HG03045 (cell line): ENCODE measurements at regions not wholly inside any gene's neighbourhood (a gene's known extent, or its start where the extent isn't known, plus 50 kb on each side); places are given as distances from the start of the nearest gene placed in this dataset.
"Not testable (repeated sequence)": the region's sequence is repeated elsewhere in the genome, so short reads cannot be mapped to it uniquely, and the experiment has no call there.

Experiments
- ATAC-seq: cut with Tn5 transposase; IDR thresholded peaks from one replicate; pipeline ENCODE4 v1.9.1; 2021; ENCODE audit warnings: mild to moderate bottlenecking, moderate library complexity; ENCODE audit not compliant: unreplicated experiment

DNA sequence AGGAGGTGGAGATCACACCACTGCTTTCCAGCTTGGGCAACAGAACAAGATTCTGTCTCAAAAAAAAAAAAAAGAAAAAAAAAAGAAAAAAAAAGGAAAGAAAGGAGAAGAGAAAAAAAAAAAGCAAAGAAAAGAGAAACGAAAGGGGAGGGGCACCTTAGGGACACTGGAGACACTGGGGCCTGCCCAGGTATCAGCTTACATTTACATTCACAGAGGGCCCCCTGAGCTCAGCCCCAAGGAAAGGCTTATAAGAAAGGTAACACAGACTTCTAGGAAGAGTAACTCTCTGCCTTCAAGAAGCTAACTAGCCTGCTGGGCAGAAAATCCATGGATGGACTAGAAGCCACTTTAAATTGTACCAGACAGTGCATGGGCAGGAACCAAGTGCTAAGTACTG, 108.8 kb downstream of the NPY start:
- ATAC-seq, result no peak

DNA sequence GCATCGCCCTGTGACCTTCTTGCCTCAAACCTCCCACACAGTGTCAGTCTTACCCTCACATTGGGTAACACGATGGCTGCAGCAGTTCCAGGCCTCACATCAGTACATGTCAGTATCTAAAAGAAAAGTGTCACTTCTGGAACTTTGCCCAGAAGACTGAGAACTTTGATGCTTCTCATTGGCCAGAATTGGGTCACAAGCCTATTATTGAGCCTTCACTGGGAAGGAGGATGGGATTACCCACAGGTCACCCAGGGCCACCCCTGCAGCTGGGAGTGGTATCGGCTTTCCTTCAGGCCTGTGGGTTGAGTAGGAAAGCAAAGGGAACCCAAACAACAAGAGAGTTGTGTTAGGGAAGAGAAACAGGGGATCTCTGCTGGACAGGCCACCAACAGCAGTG, 111.5 kb downstream of the NPY start:
- ATAC-seq, result no peak

DNA sequence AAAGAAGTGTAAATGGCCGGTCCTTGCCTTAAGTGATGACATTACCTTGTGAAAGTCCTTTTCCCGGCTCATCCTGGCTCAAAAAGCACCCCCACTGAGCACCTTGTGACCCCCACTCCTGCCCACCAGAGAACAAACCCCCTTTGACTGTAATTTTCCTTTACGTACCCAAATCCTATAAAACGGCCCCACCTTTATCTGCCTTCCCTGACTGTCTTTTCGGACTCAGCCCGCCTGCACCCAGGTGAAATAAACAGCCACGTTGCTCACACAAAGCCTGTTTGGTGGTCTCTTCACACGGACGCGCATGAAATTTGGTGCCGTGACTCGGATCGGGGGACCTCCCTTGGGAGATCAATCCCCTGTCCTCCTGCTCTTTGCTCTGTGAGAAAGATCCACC, 112.4 kb downstream of the NPY start:
- not testable (repeated sequence) for ATAC-seq

DNA sequence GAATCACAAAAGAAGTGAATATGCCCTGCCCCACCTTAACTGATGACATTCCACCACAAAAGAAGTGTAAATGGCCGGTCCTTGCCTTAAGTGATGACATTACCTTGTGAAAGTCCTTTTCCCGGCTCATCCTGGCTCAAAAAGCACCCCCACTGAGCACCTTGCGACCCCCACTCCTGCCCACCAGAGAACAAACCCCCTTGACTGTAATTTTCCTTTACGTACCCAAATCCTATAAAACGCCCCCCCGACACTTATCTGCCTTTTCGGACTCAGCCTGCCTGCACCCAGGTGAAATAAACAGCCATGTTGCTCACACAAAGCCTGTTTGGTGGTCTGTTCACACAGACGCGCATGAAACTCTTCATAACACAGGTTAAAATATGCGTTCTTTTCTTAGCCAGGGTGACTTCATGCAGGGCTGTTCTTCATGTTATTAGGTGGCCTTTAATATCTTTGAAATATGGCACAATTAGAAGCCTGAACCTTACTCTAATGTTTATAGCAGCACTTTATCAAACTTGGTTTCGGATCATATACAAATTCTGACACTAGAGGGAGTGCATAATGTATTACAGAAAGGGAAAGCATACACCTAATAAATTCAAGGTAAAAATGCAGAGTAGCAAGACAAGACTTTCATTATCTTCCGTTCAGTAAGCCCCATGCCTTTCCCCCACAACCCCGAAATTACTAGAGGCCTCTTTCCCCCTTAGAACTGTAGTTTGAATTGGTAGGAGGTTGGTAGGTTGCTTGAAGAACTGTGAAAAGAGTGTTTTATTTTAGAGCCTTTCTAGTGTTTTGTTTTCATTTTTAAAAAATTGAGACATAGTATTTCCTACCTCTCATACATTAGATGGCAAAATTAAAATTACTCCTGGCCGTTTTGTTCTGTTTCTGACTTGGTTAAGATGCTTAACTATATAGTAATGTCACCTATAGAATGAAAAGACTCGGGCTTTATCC, 117.9 kb downstream of the NPY start:
- ATAC-seq, result no peak

DNA sequence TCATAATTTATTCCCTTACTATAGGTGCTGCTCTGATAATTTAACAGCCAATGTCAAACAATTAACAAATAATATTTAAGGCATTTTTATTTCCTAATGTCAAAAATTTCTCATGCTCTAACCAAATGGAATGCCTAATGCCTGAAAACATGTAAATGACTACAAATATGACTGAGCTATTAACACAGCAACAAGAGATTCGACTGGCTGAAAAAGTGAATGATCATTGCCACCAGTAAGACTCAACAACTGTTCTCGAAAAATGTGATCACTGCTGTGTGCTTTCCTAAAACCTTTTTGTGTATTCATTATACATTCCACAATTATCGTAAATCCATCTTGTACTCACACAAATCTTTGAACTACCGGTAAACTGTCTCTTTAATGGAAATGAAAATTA, 118.7 kb downstream of the NPY start:
- no peak for ATAC-seq

DNA sequence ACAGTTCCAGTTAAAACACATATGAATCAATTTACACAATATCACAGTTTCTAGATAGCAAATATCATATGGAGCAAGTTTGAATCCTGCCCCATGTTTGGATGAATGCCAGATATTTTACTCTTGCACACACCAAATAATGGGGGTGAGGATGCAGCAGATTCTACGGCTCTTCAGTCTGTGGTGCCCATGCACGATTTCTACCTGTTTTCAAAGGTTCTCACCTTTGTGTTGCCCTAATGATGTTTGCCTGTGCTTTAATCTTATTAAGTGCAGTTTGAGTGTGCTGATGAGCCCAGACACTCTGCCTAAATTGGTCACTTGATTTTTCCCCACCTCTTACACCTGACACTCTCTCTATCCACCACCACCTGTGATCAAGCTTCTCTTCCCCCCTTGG, 119.6 kb downstream of the NPY start:
- no peak for ATAC-seq

DNA sequence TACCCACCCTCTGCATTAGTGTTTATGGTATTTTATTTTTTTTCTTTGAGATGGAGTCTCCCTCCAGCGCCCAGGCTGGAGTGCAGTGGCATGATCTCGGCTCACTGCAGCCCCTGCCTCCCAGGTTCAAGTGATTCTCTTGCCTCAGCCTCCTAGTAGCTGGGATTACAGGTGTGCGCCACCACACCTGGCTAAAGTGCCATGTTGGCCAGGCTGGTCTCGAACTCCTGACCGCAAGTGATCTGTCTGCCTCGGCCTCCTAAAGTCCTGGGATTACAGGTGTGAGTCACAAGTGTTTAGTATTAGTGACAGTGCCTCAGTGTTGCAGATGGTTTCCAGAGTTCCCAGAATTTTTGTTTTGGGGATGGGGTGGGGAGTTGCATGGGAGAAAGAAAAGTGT, 120.3 kb downstream of the NPY start:
- no peak for ATAC-seq

DNA sequence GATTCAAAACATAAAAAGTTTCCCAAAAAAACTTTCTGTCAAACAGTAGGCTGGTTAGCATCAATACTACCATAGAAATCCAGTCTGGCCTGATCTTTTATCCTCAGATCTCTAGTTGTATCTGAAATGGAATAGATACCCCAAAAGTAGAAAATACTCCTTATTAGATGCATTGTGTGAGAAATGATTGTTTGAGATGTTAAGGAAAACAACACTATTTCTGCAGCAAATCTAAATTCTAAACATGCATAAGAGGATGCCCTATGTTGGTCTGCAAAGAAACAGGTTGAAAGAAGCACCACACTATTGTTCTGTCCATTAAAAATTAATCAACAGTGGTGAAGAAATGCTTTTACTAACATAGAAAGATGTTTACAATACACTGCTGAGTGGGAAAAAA, 121.0 kb downstream of the NPY start:
- ATAC-seq, result no peak

DNA sequence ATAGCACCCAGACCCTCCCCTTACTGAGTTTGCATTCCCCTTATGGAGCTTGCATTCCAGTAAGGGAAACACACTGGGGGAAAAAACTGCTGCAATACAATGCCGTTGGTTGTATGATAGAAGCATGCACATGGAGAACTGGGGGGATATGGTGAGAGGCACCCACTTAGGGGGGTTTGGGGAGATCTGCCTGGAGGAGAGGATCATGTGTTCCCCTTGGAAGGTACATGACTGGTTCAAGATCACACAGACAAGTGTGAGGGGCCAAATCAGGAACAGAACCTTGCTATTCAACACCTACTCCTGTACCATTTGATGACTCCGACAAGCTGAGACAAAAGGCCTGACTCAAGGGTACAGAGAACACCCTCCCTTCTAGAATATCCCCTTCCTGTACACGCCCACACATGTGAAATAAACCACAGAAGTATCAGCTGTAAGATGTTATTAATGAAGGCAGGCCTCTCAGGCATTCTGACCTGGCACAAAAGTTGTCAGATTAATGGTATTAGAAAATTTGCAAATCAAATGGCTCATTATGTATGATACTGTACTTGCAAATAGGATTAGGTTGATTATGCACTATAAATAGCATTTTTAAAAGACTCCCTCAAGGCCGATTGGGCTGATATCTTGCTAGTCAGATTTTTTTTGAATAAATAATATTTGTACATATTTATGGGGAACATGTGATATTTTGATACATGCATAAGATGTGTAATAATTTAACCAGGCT, 122.2 kb downstream of the NPY start:
- ATAC-seq, result no peak

DNA sequence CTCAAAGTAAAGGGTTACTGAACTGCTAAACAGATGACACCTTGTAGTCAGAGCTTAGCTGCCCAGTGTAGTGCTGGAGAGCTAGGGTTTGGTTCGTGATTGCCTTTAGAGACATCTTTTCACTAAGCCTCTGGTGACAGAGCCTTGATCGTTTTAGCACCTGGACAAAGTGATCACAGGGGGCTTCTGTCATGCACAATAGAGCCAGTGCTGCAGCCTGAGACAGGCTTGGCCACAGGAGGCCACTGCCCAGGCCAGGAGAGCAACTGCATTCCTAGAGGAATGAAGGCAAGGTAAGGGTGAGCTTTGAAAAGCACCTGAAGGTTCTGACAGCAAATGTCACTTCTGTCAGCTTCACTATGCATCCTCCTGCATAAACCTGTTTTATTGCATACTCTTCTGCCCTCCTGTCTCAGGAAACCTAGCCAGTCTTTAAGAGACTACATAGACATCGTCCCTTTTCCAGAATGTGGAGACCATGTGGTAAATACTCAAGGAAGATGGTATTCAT, 122.9 kb downstream of the NPY start:
- no peak for ATAC-seq

DNA sequence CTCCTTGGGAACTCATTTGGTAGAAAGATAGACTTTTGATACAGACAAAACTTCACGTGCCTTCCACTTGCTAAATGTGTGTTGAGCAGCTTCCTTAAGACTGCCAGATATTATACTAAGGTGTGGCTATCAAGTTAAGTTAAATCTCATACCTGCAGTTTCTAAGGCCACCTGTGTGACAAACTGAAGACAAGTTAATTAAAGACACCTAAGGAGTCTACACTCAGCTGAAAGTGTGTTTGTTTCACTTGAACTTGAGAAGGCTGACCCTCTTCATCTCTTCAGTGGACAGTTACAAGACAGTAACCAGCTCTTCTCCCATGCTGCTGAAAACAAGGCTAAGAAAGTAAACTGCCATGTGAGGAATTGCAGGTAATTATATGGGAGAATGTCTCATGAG, 124.0 kb downstream of the NPY start:
- no peak for ATAC-seq

DNA sequence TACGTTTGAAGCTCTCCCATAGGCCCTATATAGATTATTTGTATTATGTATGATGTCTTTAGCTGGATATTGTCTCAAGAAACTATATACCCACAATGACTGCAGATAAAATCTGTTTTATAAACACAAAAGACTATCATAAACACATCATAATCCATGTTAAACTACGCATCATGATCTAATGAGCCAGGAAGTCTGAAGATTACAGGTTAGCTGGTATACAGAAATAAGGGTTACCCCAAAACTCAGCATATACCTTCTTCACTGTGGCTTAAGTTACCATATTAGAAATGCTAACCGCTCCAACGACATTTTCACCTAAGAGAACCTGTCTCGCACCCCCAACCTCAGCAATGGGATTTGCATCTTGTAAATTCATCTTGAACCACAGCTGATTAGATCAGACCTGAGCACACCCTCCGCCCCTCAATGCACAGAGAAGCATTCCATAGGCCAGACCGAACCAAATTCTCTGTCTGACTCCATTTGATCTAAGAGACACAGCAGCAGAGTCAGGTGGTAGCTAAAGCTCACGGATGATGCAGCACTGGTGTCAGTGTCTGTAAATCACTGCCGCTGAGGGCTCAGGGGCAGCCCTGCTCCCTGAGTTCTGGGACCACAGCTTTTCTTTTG, 124.9 kb downstream of the NPY start:
- no peak for ATAC-seq

DNA sequence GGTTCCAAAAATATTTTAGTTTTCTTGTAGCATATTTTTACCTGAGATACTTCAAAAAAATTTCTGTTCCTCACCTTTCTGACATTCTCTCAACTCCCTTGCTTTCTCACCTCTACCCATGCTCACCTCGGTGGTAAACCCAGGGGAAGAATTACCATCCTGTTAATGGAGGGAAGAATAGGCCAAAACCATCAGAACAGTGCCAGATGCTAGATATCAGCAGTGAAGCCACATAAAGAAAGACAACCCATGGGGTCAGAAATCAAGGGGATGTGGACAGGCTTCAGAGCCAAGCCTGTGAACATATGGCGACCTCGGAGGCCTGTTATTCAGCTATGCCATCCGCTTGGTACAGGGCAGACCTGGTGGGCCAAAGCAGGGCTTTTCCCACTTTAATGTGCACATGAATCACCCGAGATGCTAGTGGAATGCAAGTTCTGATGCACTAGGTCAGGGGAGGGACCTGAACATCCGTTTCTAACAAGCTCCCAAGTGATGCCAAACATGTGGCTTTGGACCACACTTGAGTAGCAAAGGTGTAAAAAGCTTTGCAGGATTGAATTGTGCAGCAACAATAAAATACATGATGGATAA, 125.5 kb downstream of the NPY start:
- no peak for ATAC-seq

DNA sequence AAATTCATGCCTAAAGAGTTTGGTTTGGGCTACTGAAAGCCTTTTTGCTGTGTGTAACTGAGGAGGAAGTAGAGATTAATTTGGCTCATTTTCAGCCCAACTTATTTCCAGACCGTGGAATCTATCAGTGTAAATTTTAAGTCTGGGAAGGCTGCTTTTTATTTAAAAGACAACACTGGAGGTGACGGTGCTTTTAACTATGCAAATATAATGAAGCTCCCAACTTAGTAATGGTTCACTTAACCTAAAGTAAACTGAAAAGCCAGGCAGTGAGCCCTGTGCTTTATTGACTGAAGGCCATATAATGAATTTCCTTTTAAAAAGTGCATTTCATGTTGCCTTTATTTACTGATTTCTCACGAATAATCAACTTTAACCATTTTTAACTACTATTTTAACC, 127.2 kb downstream of the NPY start:
- no peak for ATAC-seq

DNA sequence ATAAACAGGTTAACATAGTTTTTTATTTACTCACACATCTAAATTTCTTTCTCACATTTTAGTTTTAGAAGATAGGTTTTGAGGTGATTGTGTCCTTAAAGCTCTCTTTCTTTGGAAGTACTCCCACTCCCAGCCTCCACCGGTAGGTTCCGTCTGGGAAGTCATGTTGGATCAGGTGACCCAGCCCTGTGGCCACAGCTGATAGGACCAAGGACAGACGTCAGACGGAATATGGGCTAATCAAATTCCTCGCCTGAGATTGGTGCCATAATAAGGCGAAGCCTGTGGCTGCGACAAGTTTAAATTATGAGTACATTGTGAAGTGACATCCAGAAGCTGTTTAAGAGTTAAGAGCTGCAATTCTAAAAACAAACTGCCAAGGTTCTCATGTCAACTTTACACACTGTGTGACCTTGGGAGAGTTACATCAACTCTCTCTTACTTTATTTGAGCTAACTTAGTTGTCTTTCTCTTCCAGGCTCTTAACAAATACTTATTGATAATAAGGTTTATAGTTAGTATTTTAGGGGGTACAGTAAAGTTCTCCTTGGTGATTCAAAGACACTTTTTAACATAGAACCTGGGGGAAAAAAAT, 133.6 kb downstream of the NPY start:
- ATAC-seq, result no peak

DNA sequence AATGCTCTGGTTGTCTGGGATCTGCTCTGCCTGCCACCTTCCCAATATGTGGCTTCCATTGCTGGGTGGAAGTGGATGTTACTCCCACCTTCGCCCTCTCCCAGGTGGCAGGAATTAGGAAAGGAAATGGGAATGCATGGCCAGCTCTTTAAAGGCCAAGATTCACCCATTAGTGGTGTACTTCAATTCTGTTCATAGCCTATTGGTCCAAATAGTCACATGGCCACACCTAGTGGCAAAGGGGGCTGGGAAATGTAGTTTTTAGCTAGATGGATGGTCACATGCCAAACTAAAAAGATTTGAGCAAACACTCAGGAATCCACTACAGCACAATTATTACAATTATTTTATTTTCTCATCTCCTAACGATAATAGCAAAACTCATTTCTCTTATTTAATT, 135.1 kb downstream of the NPY start:
- ATAC-seq, result no peak

DNA sequence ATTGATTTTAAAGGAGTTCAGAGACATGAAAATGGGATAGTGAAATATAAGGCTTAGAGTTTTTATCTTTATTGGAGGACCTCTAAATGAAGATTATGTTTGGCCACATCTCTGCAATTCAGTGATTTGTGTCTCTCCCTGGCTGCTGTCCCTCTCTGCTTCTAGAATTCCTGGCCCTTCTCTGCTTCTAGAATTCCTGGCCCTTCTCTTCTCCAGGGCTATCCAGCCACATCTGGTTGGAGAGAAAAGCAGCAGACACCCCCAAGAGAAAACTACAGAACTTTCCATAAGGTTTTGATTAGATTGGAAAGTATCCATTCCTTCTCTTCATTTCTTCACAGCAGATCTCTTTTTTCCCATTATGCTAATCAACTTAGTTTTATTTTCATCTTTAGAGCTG, 135.5 kb downstream of the NPY start:
- ATAC-seq, result no peak

DNA sequence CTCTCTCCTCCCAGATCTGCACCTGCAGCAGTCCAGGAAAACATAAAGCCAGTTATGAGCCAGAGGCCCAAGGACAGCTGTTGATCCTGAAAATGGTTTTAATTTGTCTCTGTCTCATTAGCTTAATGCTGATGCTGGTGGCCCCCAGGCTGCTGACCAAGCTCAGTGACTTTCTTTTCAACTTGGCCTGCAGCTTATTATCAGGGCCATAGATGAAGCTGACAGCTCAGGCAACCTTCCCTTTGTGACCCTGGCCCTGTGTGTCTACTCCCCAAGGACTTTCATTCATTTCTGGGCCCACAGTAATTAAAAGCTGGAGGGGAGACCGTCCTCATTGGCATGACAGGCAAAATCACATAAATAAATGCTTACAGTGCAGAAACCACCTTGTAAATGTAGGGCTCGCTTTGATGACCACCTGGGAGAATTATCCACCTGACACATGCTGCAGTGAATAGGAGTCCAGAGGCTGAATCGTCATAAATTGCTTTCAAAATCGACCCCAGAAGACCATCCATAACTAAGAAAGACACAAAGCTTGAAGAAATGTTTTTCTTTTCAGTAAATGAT, 138.5 kb downstream of the NPY start:
- ATAC-seq, result no peak

DNA sequence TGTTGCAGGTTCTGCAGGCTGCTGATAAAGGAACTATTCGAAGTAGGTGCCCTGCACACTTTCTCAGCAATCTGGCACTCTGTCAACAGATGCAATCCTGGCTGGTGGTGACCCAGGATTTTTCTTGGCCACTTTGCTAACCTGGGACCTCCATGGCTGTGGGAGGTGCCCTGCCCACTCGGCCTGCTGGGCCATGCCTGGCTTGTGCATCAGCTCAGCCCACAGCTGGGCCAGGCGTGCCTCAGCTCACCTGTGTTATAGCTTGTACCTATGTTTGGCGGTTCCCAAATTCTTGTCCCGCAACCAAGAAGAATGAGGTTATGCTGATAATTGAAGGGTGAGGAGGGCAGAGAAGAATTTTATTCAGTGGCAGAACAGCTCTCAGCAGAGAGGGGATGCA, 141.7 kb downstream of the NPY start:
- ATAC-seq, result no peak

DNA sequence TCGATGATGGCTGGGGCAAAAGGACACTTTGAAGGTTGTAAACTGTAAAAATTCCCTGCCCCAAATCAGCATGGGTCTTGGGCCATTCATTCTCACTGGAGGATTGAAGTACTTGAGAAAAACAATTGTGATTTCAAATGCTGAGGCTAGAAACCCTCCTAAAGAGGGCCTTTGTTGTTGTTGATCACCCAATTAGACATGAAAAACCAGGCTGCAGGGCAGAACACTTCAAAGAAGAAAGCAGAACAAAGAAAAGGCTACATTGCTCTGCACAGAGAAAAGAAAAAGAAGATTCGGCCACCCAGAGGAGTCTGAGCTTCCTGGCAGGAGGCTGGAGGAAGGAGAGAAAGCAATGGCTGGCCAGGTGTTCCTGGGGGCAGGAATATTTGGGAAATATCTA, 143.1 kb downstream of the NPY start:
- no peak for ATAC-seq
